Fibroblast of lung (primary cell): ENCODE measurements at regions not wholly inside any gene's neighbourhood (a gene's known extent, or its start where the extent isn't known, plus 50 kb on each side); places are given as distances from the start of the nearest gene placed in this dataset.

Experiments
- EZH2 ChIP-seq: IDR thresholded peaks from 2 replicates; pipeline ENCODE4 v1.5.1; 2012; ENCODE audit warnings: low read length, control low read depth, mild to moderate bottlenecking; ENCODE audit errors: missing control alignments
- TF ChIP-seq, protein P1 (sequence below), 2 donors: IDR thresholded peaks in 1 of 2; conservative IDR thresholded peaks in 1 of 2; 1 replicate in 1 of 2; 2 replicates in 1 of 2; pipeline ENCODE4 v1.5.1; 2011 to 2012; ENCODE audit warnings: low read length in 2 of 2, control low read depth in 1 of 2, inconsistent platforms in 1 of 2, low read depth in 1 of 2, mild to moderate bottlenecking in 1 of 2

DNA sequence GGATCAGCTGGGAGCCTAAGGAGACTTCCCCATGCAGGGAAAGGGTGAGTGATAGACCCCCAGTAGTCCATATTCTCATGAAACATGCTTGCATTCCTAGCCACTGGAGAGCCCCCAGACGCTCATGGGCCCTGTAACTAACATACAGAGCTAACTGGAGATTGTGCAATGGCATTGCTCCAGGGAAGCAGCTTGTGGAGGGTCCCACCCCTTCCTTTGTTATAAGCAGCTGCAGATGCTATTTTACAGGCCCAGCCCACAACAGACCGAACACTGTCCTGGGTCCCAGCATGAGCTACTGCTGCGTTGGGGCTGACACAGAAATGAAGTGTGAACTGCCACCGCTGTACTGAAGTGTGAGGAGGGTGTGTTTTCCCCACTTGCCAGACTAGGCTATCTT is 1465.7 kb upstream of the DIAPH2 start:
- TF ChIP-seq, protein P1, sequence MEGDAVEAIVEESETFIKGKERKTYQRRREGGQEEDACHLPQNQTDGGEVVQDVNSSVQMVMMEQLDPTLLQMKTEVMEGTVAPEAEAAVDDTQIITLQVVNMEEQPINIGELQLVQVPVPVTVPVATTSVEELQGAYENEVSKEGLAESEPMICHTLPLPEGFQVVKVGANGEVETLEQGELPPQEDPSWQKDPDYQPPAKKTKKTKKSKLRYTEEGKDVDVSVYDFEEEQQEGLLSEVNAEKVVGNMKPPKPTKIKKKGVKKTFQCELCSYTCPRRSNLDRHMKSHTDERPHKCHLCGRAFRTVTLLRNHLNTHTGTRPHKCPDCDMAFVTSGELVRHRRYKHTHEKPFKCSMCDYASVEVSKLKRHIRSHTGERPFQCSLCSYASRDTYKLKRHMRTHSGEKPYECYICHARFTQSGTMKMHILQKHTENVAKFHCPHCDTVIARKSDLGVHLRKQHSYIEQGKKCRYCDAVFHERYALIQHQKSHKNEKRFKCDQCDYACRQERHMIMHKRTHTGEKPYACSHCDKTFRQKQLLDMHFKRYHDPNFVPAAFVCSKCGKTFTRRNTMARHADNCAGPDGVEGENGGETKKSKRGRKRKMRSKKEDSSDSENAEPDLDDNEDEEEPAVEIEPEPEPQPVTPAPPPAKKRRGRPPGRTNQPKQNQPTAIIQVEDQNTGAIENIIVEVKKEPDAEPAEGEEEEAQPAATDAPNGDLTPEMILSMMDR (conservative IDR thresholded peaks at IDR 0.05 in 1 of 2, IDR thresholded peaks at IDR 0.05 in 1 of 2; ENCODE audit: low read depth in 1 of 2, low read length in 2 of 2): no peak
- no peak for TF ChIP-seq EZH2
